ENCODE measurements at regions not wholly inside any gene's neighbourhood (a gene's known extent, or its start where the extent isn't known, plus 50 kb on each side); places are given as distances from the start of the nearest gene placed in this dataset.

- BruUV-seq (replicated peaks) = no TSS peak
- Mint-ChIP-seq H3K4me1 (ENCODE audit: insufficient read depth, unreplicated experiment) (no peaks in the 10 kb centered on the region), H3K36me3 (ENCODE audit: insufficient read depth, unreplicated experiment) (no peaks in the 10 kb centered on the region), H3K4me3 (ENCODE audit: unreplicated experiment) (no peak overlapping the region), H3K9me3 (ENCODE audit: unreplicated experiment) (no peaks in the 10 kb centered on the region), H3K27me3 (ENCODE audit: insufficient read depth, unreplicated experiment) (peaks cover 34% of the 10 kb centered on the region), H3K27ac (ENCODE audit: low read depth, unreplicated experiment) (no peak overlapping the region)
- intact Hi-C loops (cut with micrococcal nuclease) = no loop called here
- POLR2A ChIA-PET = no interaction called here
- CTCF ChIA-PET = no interaction called here
- no peak for DNase-seq (ENCODE audit: unreplicated experiment)
- TF ChIP-seq, protein P1, sequence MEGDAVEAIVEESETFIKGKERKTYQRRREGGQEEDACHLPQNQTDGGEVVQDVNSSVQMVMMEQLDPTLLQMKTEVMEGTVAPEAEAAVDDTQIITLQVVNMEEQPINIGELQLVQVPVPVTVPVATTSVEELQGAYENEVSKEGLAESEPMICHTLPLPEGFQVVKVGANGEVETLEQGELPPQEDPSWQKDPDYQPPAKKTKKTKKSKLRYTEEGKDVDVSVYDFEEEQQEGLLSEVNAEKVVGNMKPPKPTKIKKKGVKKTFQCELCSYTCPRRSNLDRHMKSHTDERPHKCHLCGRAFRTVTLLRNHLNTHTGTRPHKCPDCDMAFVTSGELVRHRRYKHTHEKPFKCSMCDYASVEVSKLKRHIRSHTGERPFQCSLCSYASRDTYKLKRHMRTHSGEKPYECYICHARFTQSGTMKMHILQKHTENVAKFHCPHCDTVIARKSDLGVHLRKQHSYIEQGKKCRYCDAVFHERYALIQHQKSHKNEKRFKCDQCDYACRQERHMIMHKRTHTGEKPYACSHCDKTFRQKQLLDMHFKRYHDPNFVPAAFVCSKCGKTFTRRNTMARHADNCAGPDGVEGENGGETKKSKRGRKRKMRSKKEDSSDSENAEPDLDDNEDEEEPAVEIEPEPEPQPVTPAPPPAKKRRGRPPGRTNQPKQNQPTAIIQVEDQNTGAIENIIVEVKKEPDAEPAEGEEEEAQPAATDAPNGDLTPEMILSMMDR (IDR thresholded peaks at IDR 0.05; ENCODE audit: unreplicated experiment) = no peak
Measured at GRCh38 chr1:114298008-114298407, 144.3 kb upstream of the SYT6 start.

- peaks cover 34% of the 10 kb centered on the region for H3K27me3 Mint-ChIP-seq (ENCODE audit: insufficient read depth, unreplicated experiment)
- H3K4me3 Mint-ChIP-seq (ENCODE audit: unreplicated experiment) = no peak overlapping the region
- intact Hi-C loops (cut with micrococcal nuclease) = no loop called here
- H3K4me1 Mint-ChIP-seq (ENCODE audit: insufficient read depth, unreplicated experiment) = no peaks in the 10 kb centered on the region
- CTCF ChIA-PET = interaction anchor here (1.7 kb wide), 1 partner anchor 14 kb away, joined by 9 read pairs; no protein-coding TSS in a partner anchor
- no peak for DNase-seq (ENCODE audit: unreplicated experiment)
- H3K27ac Mint-ChIP-seq (ENCODE audit: low read depth, unreplicated experiment) = no peak overlapping the region
- H3K36me3 Mint-ChIP-seq (ENCODE audit: insufficient read depth, unreplicated experiment) = no peaks in the 10 kb centered on the region
- BruUV-seq (replicated peaks) = no TSS peak
- POLR2A ChIA-PET = no interaction called here
- TF ChIP-seq, protein P1 (IDR thresholded peaks at IDR 0.05; ENCODE audit: unreplicated experiment) = no peak
- no peaks in the 10 kb centered on the region for H3K9me3 Mint-ChIP-seq (ENCODE audit: unreplicated experiment)
Measured at GRCh38 chr1:114296413-114296812, 142.7 kb upstream of the SYT6 start.

- Mint-ChIP-seq H3K27ac (ENCODE audit: low read depth, unreplicated experiment) (no peak overlapping the region), H3K36me3 (ENCODE audit: insufficient read depth, unreplicated experiment) (no peaks in the 10 kb centered on the region), H3K4me1 (ENCODE audit: insufficient read depth, unreplicated experiment) (no peaks in the 10 kb centered on the region), H3K27me3 (ENCODE audit: insufficient read depth, unreplicated experiment) (peaks cover 34% of the 10 kb centered on the region), H3K4me3 (ENCODE audit: unreplicated experiment) (no peak overlapping the region), H3K9me3 (ENCODE audit: unreplicated experiment) (no peaks in the 10 kb centered on the region)
- no peak for DNase-seq (ENCODE audit: unreplicated experiment)
- intact Hi-C loops (cut with micrococcal nuclease) = no loop called here
- no TSS peak for BruUV-seq (replicated peaks)
- TF ChIP-seq, protein P1 (IDR thresholded peaks at IDR 0.05; ENCODE audit: unreplicated experiment) = no peak
- ChIA-PET POLR2A (no interaction called here), CTCF (interaction anchor here (0.5 to 1.6 kb wide), 2 partner anchors 13 to 19 kb away, joined by 3 to 14 read pairs; no protein-coding TSS in a partner anchor)
Measured at GRCh38 chr1:114295321-114295720, 141.7 kb upstream of the SYT6 start.

DNA sequence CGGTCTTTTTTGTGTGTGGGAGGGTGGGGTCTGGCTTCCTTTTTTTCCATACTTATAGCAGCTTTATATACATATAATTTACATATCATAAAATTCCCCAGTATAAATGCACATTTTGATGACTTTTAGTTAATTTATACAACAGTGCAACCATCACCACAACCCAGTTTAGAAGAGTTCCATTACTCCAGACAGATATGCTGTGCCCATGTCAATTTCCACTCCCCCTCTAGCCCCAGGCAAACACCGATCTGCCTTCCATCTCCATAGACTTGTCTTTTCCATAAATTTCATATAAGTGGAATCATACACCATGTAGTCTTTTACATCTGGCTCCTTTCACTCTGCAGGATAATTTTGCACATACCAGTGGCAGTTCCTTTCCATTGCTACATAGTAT is 139.2 kb upstream of the SYT6 start:
- Mint-ChIP-seq H3K27me3 (ENCODE audit: insufficient read depth, unreplicated experiment) (peaks cover 15% of the 10 kb centered on the region), H3K4me1 (ENCODE audit: insufficient read depth, unreplicated experiment) (no peaks in the 10 kb centered on the region), H3K36me3 (ENCODE audit: insufficient read depth, unreplicated experiment) (no peaks in the 10 kb centered on the region), H3K9me3 (ENCODE audit: unreplicated experiment) (no peaks in the 10 kb centered on the region), H3K4me3 (ENCODE audit: unreplicated experiment) (no peak overlapping the region), H3K27ac (ENCODE audit: low read depth, unreplicated experiment) (no peak overlapping the region)
- intact Hi-C loops (cut with micrococcal nuclease) = no loop called here
- TF ChIP-seq, protein P1 (IDR thresholded peaks at IDR 0.05; ENCODE audit: unreplicated experiment) = no peak
- ChIA-PET POLR2A (no interaction called here), CTCF (interaction anchor here (2.8 kb wide), 1 partner anchor 10 kb away, joined by 21 read pairs; no protein-coding TSS in a partner anchor)
- BruUV-seq (replicated peaks) = no TSS peak
- no peak for DNase-seq (ENCODE audit: unreplicated experiment)

All from MCF 10A (cell line).